ENCODE measurements at regions not wholly inside any gene's neighbourhood (a gene's known extent, or its start where the extent isn't known, plus 50 kb on each side); places are given as distances from the start of the nearest gene placed in this dataset.

DNA sequence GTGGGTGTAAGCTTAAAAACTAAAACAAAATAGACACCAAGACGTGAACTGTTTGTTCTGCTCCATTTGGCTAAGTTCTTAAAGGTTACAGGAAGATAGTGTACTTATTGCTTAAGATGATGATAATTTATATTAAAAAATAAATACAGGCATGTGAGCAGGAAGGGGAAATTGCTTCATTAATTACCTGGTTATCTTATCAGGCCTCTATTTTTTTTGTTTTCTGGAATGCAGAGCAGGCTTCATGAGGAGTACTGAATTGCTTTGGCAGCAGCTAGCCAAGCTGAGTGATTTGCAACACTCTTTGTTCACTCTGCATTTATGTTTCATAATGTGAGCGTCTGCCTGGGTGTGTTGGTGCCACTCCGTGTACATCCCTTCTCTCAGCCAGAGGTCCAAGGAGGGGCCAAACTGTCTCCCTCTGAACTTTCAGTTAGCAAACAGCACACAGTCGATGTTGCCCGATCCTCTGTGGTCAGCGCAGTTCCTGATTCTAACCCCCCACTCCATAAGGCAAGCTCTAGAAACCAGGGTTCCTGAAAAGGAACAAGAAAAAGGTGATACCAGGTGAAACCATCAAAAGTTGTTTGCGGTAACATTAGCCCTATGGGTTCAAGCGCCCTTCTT, 348.2 kb downstream of the SPRY1 start:
- 20% methylated on average over 5 of the region's 8 CpGs for WGBS (ENCODE audit: insufficient coverage)
- Mint-ChIP-seq H3K27ac (no peak overlapping the region), H3K4me1 (no peaks in the 10 kb centered on the region), H3K4me3 (no peak overlapping the region), H3K9me3 (ENCODE audit: insufficient read depth) (no peaks in the 10 kb centered on the region), H3K27me3 (peaks cover 16% of the 10 kb centered on the region)
- TF ChIP-seq, protein P1, sequence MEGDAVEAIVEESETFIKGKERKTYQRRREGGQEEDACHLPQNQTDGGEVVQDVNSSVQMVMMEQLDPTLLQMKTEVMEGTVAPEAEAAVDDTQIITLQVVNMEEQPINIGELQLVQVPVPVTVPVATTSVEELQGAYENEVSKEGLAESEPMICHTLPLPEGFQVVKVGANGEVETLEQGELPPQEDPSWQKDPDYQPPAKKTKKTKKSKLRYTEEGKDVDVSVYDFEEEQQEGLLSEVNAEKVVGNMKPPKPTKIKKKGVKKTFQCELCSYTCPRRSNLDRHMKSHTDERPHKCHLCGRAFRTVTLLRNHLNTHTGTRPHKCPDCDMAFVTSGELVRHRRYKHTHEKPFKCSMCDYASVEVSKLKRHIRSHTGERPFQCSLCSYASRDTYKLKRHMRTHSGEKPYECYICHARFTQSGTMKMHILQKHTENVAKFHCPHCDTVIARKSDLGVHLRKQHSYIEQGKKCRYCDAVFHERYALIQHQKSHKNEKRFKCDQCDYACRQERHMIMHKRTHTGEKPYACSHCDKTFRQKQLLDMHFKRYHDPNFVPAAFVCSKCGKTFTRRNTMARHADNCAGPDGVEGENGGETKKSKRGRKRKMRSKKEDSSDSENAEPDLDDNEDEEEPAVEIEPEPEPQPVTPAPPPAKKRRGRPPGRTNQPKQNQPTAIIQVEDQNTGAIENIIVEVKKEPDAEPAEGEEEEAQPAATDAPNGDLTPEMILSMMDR (IDR thresholded peaks at IDR 0.05), result no peak
- no peak for TF ChIP-seq EZH2 (IDR thresholded peaks at IDR 0.05; ENCODE audit: borderline replicate concordance, insufficient read depth, low read depth, low read length, poor library complexity, severe bottlenecking)
- Histone ChIP-seq H2AFZ (ENCODE audit: insufficient read depth, low read depth, low read length, poor library complexity, severe bottlenecking) (peak overlapping the region; percentile 58), H3K9ac (ENCODE audit: low read length) (no peak overlapping the region), H4K20me1 (ENCODE audit: control insufficient read depth, insufficient read depth, low read length, poor library complexity, severe bottlenecking) (no peaks in the 10 kb centered on the region), H3K4me2 (replicated peaks; ENCODE audit: low read depth, low read length, poor library complexity, severe bottlenecking) (no peak overlapping the region), H3K36me3 (replicated peaks in 1 of 2; ENCODE audit: control extremely low read depth in 1 of 2, control insufficient read depth in 1 of 2, extremely low read depth in 1 of 2, insufficient read depth in 2 of 2, low read length in 1 of 2) (no peaks in the 10 kb centered on the region), H3K79me2 (ENCODE audit: control insufficient read depth, insufficient read depth, low read length) (no peaks in the 10 kb centered on the region), H3K27ac (ENCODE audit: low read length in 2 of 2) (no peak overlapping the region), H3K4me3 (ENCODE audit: control extremely low read depth in 1 of 5, extremely low read depth in 1 of 5, insufficient read depth in 1 of 5, low read depth in 2 of 5, low read length in 4 of 5) (no peak overlapping the region), H3K4me1 (ENCODE audit: control insufficient read depth in 2 of 2, insufficient read depth in 2 of 2, low read length in 2 of 2) (no peaks in the 10 kb centered on the region), H3K9me3 (ENCODE audit: control extremely low read depth in 1 of 3, control insufficient read depth in 2 of 3, insufficient read depth in 1 of 3, low read length in 2 of 3) (no peaks in the 10 kb centered on the region), H3K27me3 (replicated peaks in 1 of 4; ENCODE audit: control extremely low read depth in 1 of 4, control insufficient read depth in 3 of 4, insufficient read depth in 4 of 4, low read length in 3 of 4) (peaks cover 0 to 4% (median 0%) of the 10 kb centered on the region in 4 experiments)
- CTCF ChIA-PET, result no interaction called here
- no peak for DNase-seq
- POLR2A ChIA-PET, result no interaction called here
- no peak for ATAC-seq (ENCODE audit: low read depth)
- intact Hi-C loops (cut with micrococcal nuclease), result no loop called here

DNA sequence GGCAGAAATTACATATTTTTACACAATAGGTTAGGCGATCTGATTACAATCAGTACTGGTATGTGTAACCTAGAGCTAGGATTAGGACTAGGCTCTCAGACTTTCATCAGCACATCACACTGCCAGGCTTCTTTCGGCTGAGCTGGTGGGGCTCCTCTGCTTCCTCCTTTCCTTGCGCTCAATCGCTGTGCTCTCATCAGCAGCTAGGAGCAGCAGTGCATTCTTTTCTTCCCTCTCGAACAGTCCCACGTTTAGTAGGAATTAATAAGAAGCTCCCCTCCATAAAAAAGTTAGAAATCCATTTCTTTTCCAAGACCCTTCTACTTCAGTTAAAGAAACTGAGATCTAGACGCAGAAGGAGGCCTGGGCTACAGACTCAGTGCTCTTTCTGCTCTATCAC, 350.4 kb downstream of the SPRY1 start:
- TF ChIP-seq EZH2 (IDR thresholded peaks at IDR 0.05; ENCODE audit: borderline replicate concordance, insufficient read depth, low read depth, low read length, poor library complexity, severe bottlenecking), result no peak
- TF ChIP-seq, protein P1 (IDR thresholded peaks at IDR 0.05), result no peak
- no peaks in the 10 kb centered on the region for H3K79me2 ChIP-seq (ENCODE audit: control insufficient read depth, insufficient read depth, low read length)
- no peaks in the 10 kb centered on the region for H3K9me3 ChIP-seq (ENCODE audit: control extremely low read depth in 1 of 3, control insufficient read depth in 2 of 3, insufficient read depth in 1 of 3, low read length in 2 of 3)
- no peak overlapping the region for H3K27ac Mint-ChIP-seq
- H3K27me3 ChIP-seq (replicated peaks in 1 of 4; ENCODE audit: control extremely low read depth in 1 of 4, control insufficient read depth in 3 of 4, insufficient read depth in 4 of 4, low read length in 3 of 4), result peaks cover 0 to 4% (median 0%) of the 10 kb centered on the region in 4 experiments
- no peak overlapping the region for H3K9ac ChIP-seq (ENCODE audit: low read length)
- no peaks in the 10 kb centered on the region for H3K9me3 Mint-ChIP-seq (ENCODE audit: insufficient read depth)
- ATAC-seq (ENCODE audit: low read depth), result no peak
- ChIA-PET POLR2A (no interaction called here), CTCF (no interaction called here)
- no peaks in the 10 kb centered on the region for H3K4me1 ChIP-seq (ENCODE audit: control insufficient read depth in 2 of 2, insufficient read depth in 2 of 2, low read length in 2 of 2)
- intact Hi-C loops (cut with micrococcal nuclease), result no loop called here
- H3K4me1 Mint-ChIP-seq, result no peaks in the 10 kb centered on the region
- H3K4me3 ChIP-seq (ENCODE audit: control extremely low read depth in 1 of 5, extremely low read depth in 1 of 5, insufficient read depth in 1 of 5, low read depth in 2 of 5, low read length in 4 of 5), result no peak overlapping the region
- H3K4me2 ChIP-seq (replicated peaks; ENCODE audit: low read depth, low read length, poor library complexity, severe bottlenecking), result no peak overlapping the region
- no peak overlapping the region for H3K4me3 Mint-ChIP-seq
- no peaks in the 10 kb centered on the region for H3K36me3 ChIP-seq (replicated peaks in 1 of 2; ENCODE audit: control extremely low read depth in 1 of 2, control insufficient read depth in 1 of 2, extremely low read depth in 1 of 2, insufficient read depth in 2 of 2, low read length in 1 of 2)
- peaks cover 19% of the 10 kb centered on the region for H3K27me3 Mint-ChIP-seq
- no peak for DNase-seq
- no peak overlapping the region for H3K27ac ChIP-seq (ENCODE audit: low read length in 2 of 2)
- H4K20me1 ChIP-seq (ENCODE audit: control insufficient read depth, insufficient read depth, low read length, poor library complexity, severe bottlenecking), result no peaks in the 10 kb centered on the region
- 13% methylated on average over 3 of the region's 7 CpGs for WGBS (ENCODE audit: insufficient coverage)
- no peak overlapping the region for H2AFZ ChIP-seq (ENCODE audit: insufficient read depth, low read depth, low read length, poor library complexity, severe bottlenecking)

Measured in B cell (primary cell).